Iris pigment epithelial cell (primary cell): ENCODE measurements at regions not wholly inside any gene's neighbourhood (a gene's known extent, or its start where the extent isn't known, plus 50 kb on each side); places are given as distances from the start of the nearest gene placed in this dataset.

Experiments
- DNase-seq: peaks from one replicate; pipeline ENCODE4 v3.0.0-alpha.2; 2011; ENCODE audit warnings: low read depth

DNA sequence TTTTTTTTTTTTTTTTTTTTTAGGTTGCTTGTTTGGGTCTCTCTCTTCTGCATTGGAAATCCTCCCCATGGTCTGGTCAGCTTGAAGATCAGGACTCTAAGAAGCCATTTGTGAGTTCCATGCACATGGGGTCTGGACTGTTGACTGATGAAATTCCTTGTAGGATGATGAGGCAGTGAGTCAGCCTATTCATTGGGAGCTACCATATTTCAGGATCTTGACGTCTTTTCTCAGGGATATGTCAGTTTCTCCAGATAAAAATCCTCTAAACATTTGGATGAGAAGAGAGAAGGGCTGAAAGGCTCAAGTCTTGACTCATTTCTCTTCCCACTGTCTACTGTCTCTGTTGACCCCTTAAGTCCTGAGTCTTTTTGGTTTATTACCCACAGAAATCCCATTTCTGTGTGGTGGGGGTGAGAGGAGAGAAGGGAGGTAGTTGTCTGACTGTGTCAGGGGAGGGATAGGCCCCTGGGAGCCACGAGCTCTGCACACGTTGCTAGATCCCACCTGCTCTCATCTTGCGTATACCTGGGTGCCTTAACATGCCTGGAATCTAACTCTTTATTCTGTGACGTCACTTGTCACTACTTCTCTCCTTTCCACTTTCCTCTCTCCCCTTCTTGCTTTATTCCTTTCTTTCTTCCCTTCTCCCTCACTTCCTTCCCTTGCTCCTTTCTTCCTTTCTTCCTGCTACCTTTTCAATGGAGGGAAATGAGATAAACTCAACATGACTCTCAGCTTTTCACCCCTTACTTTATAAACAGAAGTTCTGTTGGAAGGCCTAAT lies 333.1 kb upstream of the XYLT1 start:
- no peak for DNase-seq

GRCh38 chr16:17802571-17802970 lies 331.8 kb upstream of the XYLT1 start:
- no peak for DNase-seq

- no peak for DNase-seq
Measured at GRCh38 chr16:17801068-17801467, 330.3 kb upstream of the XYLT1 start.

DNA sequence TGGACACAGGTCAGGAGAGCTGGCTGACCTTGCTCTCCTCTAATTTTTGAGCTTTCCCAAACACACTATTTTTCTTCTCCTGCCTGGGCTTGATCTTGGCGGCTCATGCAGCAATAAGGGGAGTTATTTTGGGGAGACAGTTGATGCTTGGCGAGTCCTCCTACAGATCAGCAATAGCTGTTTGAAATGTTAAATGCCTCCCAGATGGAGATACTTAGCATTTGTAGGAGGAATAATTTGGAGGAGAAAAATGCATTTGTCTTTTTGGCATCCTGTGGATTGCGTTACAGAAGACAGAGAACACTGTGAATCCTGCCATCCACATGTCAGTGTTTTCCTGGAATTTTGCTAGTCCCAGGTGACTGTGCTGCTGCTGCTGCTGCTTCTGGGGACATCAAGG lies 328.0 kb upstream of the XYLT1 start:
- DNase-seq, result no peak

DNA sequence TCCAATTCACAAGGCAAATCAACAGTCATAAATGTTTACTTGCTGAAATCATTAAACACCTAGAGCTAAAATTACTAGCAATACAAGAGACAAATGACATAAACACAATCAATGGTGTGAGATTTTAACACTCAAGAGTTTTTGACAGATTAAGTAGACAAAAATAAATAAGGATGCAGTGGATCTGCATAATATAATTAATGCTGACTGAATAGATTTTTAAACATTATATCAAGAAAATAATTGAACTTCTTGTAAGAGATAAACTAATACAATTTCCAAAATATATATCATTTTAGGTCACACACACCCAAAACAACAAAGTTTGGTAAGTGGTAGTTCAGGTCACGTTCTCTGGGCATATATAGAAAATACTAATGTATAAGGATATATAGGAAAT lies 322.6 kb upstream of the XYLT1 start:
- DNase-seq, result no peak

- DNase-seq, result peak; percentile 3
Measured at GRCh38 chr16:17784073-17784472, 313.3 kb upstream of the XYLT1 start.

DNA sequence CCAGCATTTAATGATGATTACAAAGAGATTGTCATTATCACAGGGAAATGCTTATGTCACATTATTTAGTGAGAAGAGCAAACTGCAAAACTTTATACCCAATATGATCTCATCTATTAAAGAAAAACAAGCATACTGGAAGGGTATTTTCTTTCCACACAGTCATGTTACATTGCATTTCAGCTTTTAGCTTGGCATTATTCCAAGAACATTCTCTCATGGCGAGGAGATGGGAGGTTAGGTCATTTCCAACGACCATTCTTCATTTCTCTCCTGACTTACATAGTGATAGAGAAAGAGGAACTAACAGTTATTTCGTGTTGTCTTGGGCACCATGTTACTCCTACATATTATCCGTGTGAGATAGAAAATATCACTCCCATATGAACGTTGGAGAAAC lies 309.4 kb upstream of the XYLT1 start:
- no peak for DNase-seq

- no peak for DNase-seq
Measured at GRCh38 chr16:17777408-17777863, 306.7 kb upstream of the XYLT1 start.

- DNase-seq, result no peak
Measured at GRCh38 chr16:17776888-17777287, 306.1 kb upstream of the XYLT1 start.

- no peak for DNase-seq
Measured at GRCh38 chr16:17776465-17776864, 305.7 kb upstream of the XYLT1 start.

- DNase-seq, result no peak
Measured at GRCh38 chr16:17775061-17775460, 304.3 kb upstream of the XYLT1 start.

DNA sequence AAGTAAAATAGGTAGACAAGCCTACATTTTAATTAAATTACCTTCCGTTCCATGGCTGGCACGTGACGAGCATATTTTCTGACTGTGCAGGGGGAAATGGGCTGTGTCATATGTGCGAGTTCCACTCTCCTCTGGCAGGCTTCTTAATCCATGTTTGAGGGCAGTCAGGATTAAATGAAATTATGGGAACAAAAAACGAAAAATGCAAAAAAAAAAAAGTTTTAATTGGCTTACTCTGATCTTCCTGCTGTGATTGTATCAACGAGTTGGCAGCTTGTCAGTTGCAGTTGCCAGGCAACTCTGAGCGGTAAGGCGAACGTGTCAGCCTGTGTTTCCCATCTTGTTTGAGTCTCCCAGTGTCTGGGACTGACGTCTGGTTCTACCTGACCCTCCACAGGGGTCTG lies 302.9 kb upstream of the XYLT1 start:
- DNase-seq, result no peak

DNA sequence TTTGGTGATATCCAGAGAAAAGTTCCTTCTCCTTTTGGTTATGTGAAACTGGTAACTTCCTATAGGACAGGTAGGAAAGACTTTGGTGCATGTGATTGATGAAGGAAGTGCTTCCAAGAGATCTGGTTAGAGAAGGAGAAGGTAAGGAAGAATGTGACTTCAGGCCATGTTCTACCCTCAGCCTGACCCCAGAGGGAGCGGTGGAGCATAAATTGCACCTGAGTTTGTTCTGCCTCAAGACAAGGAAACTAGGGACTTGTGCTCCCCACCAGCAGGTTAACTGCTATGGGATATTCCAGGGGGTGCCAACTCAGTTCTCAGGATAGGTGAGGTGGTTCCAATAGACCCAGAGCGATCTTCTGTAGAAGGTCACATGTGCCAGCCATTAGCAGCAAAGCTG lies 299.3 kb upstream of the XYLT1 start:
- DNase-seq, result no peak

DNA sequence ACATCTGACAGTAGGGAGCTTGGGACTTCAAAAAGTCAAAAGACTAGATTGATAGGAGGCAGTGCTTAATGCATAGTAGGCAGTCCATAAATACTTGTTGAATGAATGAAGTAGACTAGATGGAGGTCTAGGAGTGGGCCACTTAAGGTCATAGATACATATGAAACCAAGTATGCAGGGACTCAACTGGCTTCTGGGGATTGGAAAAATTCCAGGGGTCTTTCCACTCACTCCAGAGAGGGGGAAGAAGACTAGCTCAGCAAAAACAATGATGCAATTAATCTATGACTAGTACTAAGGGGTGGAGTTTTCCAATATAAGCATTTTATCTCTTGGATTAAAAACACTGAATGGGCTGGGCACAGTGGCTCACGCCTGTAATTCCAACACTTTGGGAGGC lies 298.3 kb upstream of the XYLT1 start:
- no peak for DNase-seq

- peak; percentile 6 for DNase-seq
Measured at GRCh38 chr16:17768257-17768656, 297.5 kb upstream of the XYLT1 start.

- DNase-seq, result no peak
Measured at GRCh38 chr16:17766012-17766411, 295.3 kb upstream of the XYLT1 start.

- DNase-seq, result no peak
Measured at GRCh38 chr16:17759451-17760390, 289.0 kb upstream of the XYLT1 start.

- DNase-seq, result no peak
Measured at GRCh38 chr16:17757808-17758207, 287.0 kb upstream of the XYLT1 start.

- no peak for DNase-seq
Measured at GRCh38 chr16:17755158-17755557, 284.4 kb upstream of the XYLT1 start.

- no peak for DNase-seq
Measured at GRCh38 chr16:17753434-17753833, 282.7 kb upstream of the XYLT1 start.

DNA sequence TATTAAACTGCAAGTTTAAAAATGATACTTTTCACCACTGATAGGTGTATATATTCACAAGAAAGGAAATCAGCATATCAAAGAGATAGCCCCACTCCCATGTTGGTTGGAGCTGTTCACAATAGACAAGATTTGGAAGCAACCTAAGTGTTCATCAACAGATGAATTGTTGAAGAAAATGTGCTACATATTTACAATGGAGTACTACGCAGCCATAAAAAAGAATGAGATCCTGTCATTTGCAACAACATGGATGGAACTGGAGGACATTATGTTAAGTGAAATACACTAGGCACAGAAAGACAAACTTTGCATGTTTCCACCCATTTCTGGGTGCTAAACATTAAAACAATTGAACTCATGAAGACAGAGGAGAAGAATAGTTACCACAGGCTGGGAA lies 278.9 kb upstream of the XYLT1 start:
- no peak for DNase-seq

- DNase-seq, result no peak
Measured at GRCh38 chr16:17748044-17748719, 277.4 kb upstream of the XYLT1 start.
